ENCODE measurements at regions not wholly inside any gene's neighbourhood (a gene's known extent, or its start where the extent isn't known, plus 50 kb on each side); places are given as distances from the start of the nearest gene placed in this dataset.

- no peak for TF ChIP-seq CTCF (IDR thresholded peaks at IDR 0.05; ENCODE audit: poor library complexity)
- TF ChIP-seq EZH2 (IDR thresholded peaks at IDR 0.05; ENCODE audit: borderline replicate concordance): no peak
Observed at GRCh38 chr6:170013815-170014214, 262.4 kb downstream of the ERMARD start.
